Adipocyte (in vitro differentiated cells): ENCODE measurements at regions not wholly inside any gene's neighbourhood (a gene's known extent, or its start where the extent isn't known, plus 50 kb on each side); places are given as distances from the start of the nearest gene placed in this dataset.

Experiments
- DNase-seq: peaks from one replicate; pipeline ENCODE4 v3.0.0-alpha.2; 2015; ENCODE audit warnings: low read depth
- H3K27me3 ChIP-seq: replicated peaks from 2 replicates; pipeline ENCODE4 v1.7.0; 2013; ENCODE audit warnings: mild to moderate bottlenecking, low read length, moderate library complexity; ENCODE audit not compliant: control insufficient read depth, insufficient read depth
- H3K36me3 ChIP-seq: 2 replicates; pipeline ENCODE4 v1.7.0; 2013; ENCODE audit warnings: low read length, mild to moderate bottlenecking, moderate library complexity; ENCODE audit not compliant: control insufficient read depth, insufficient read depth, severe bottlenecking
- H3K4me1 ChIP-seq: 2 replicates; pipeline ENCODE4 v1.7.0; 2013; ENCODE audit warnings: mild to moderate bottlenecking, low read length, moderate library complexity; ENCODE audit not compliant: control insufficient read depth, insufficient read depth
- H3K4me3 ChIP-seq: 2 replicates; pipeline ENCODE4 v1.7.0; 2013; ENCODE audit warnings: mild to moderate bottlenecking, low read length, moderate library complexity
- H3K9ac ChIP-seq: 2 replicates; pipeline ENCODE4 v1.7.0; 2013; ENCODE audit warnings: mild to moderate bottlenecking, low read length, moderate library complexity
- H3K9me3 ChIP-seq: 2 replicates; pipeline ENCODE4 v1.7.0; 2013; ENCODE audit warnings: mild to moderate bottlenecking, low read length, moderate library complexity; ENCODE audit not compliant: control insufficient read depth

DNA sequence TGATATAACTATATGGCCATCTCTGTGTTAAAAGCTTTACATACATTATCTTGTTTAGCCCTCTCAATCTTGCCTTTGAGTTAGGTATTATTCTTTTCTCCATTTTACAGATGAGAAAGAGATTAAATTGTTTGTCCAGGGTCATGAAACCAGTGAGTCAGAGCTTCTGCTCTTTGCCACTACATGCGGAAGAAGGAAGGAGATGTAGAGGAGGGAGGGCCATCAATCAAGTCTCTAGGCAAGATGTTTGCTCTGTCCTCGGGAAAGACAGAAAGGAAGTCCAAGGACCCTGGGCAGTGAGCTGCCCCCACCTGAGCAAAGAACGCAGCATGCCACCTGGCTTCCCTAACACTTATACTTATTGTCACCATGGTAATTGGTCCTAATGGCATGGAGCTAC lies 133.7 kb upstream of the IL1RAPL2 start:
- H3K9ac ChIP-seq: no peak overlapping the region
- no peaks in the 10 kb centered on the region for H3K4me1 ChIP-seq
- no peak overlapping the region for H3K4me3 ChIP-seq
- no peak for DNase-seq
- H3K9me3 ChIP-seq: no peaks in the 10 kb centered on the region
- peaks cover 39% of the 10 kb centered on the region for H3K27me3 ChIP-seq
- H3K36me3 ChIP-seq: no peaks in the 10 kb centered on the region

DNA sequence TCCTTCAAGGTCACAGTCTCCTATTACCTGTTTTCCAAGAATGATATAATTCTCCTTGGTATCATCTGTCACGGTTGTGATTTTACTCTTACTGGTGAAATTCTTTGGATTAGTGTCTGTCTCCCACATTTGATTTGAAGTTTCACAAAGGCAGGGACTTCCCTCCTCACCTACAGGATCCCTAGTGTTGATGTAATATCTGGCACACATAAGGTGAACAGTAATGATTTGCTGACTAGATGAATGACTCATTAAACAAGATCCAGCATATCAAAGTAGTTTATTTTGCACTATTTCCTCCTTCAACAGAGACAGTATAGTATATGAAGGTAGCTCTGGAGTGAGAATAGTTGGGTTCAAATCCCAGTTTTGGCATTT lies 135.3 kb upstream of the IL1RAPL2 start:
- Histone ChIP-seq H3K4me1 (no peaks in the 10 kb centered on the region), H3K9me3 (no peaks in the 10 kb centered on the region), H3K9ac (no peak overlapping the region), H3K4me3 (no peak overlapping the region), H3K36me3 (no peaks in the 10 kb centered on the region), H3K27me3 (peaks cover 32% of the 10 kb centered on the region)
- DNase-seq: no peak

DNA sequence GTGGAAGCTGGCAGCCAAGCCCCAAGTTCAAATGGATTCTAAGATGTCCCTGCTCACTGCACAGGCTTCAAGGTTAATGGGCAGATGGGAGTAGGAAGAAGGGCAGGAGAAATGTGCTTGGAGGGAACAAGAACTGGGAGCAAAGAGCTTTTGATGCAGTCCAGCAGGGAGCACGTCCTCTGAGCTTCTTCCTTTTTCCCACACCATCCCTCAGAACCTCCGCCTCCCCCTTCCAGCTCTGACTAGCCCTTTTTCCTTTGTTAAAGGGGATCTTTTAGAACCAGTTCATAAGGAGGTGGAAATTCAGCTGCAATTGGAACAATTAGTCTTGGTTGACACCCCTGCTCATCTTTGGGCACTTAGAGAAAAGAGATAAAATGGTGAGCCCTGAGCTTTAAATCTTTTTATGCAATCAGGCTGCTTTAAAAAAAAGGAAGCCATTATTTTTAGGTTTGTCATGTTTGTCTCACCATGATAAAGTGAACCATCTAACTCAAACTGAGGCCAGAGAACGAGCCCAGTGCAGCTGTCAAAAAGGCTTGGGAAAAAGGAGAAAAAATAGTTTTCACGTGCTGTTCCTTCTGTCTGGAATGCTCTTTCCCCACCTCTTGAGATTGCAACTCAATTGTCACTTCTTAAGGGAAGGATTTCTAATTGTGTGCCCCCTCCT lies 135.8 kb upstream of the IL1RAPL2 start:
- Histone ChIP-seq H3K4me3 (no peak overlapping the region), H3K4me1 (no peaks in the 10 kb centered on the region), H3K27me3 (peaks cover 29% of the 10 kb centered on the region), H3K9me3 (no peaks in the 10 kb centered on the region), H3K36me3 (no peaks in the 10 kb centered on the region), H3K9ac (no peak overlapping the region)
- DNase-seq: no peak

- H3K4me3 ChIP-seq: no peak overlapping the region
- H3K4me1 ChIP-seq: no peaks in the 10 kb centered on the region
- DNase-seq: no peak
- no peaks in the 10 kb centered on the region for H3K36me3 ChIP-seq
- H3K9me3 ChIP-seq: no peaks in the 10 kb centered on the region
- H3K9ac ChIP-seq: no peak overlapping the region
- H3K27me3 ChIP-seq: peaks cover 24% of the 10 kb centered on the region
Observed at GRCh38 chrX:104428231-104428630, 137.8 kb upstream of the IL1RAPL2 start.

- no peak overlapping the region for H3K9ac ChIP-seq
- no peaks in the 10 kb centered on the region for H3K36me3 ChIP-seq
- H3K27me3 ChIP-seq: peaks cover 24% of the 10 kb centered on the region
- H3K4me1 ChIP-seq: no peaks in the 10 kb centered on the region
- no peak for DNase-seq
- H3K4me3 ChIP-seq: no peak overlapping the region
- no peaks in the 10 kb centered on the region for H3K9me3 ChIP-seq
Observed at GRCh38 chrX:104427693-104428092, 138.3 kb upstream of the IL1RAPL2 start.

- H3K27me3 ChIP-seq: peaks cover 18% of the 10 kb centered on the region
- no peaks in the 10 kb centered on the region for H3K36me3 ChIP-seq
- DNase-seq: no peak
- H3K4me3 ChIP-seq: no peak overlapping the region
- no peaks in the 10 kb centered on the region for H3K4me1 ChIP-seq
- H3K9me3 ChIP-seq: no peaks in the 10 kb centered on the region
- H3K9ac ChIP-seq: no peak overlapping the region
Observed at GRCh38 chrX:104427073-104427472, 138.9 kb upstream of the IL1RAPL2 start.

DNA sequence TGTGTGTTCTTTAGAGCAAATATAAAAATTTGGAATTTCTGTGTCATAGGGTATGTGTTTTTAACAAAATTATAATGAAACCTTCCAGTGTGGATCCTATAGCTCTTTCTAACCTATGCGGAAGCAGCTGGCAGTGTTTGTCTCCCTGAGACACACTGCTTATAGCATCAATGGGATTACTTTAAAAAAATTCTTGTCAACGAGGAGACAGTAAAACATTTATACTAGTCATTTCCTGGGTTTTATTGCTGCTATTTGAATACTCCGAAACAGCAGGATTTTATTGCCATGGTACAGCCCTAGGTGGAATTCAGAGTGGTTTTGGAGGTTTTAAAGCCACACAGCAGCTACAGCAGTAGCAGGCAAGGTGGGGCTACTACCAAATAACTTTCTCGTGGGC lies 145.1 kb upstream of the IL1RAPL2 start:
- Histone ChIP-seq H3K9me3 (peaks cover 29% of the 10 kb centered on the region), H3K4me3 (no peak overlapping the region), H3K9ac (no peak overlapping the region), H3K36me3 (no peaks in the 10 kb centered on the region), H3K4me1 (no peaks in the 10 kb centered on the region), H3K27me3 (peaks cover 15% of the 10 kb centered on the region)
- no peak for DNase-seq

GRCh38 chrX:104419926-104420325 lies 146.1 kb upstream of the IL1RAPL2 start:
- Histone ChIP-seq H3K4me3 (no peak overlapping the region), H3K9ac (no peak overlapping the region), H3K9me3 (peaks cover 29% of the 10 kb centered on the region), H3K27me3 (peaks cover 12% of the 10 kb centered on the region), H3K4me1 (no peaks in the 10 kb centered on the region), H3K36me3 (no peaks in the 10 kb centered on the region)
- DNase-seq: no peak

GRCh38 chrX:104419211-104419610 lies 146.8 kb upstream of the IL1RAPL2 start:
- Histone ChIP-seq H3K4me3 (no peak overlapping the region), H3K9ac (no peak overlapping the region), H3K36me3 (no peaks in the 10 kb centered on the region), H3K4me1 (no peaks in the 10 kb centered on the region), H3K9me3 (peaks cover 29% of the 10 kb centered on the region), H3K27me3 (peaks cover 5% of the 10 kb centered on the region)
- no peak for DNase-seq

DNA sequence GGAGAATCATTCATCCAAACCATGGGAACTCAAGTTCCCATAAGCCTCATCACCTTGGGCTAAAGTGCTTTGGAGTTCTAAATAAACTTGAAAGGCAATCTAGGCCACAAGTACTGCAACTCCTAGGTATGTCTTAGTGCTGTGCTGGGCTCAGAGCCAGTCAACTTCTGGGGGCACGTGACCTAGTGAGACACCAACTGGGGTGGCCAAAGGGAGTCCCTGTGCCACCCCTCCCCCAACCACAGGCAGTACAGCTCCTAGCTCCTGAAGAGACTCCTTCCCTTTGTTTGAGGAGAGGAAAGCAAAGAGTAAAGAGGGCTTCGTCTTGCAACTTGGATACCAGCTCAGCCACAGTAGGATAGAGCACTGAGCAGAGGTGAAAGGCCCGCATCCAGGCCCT lies 154.2 kb upstream of the IL1RAPL2 start:
- Histone ChIP-seq H3K4me3 (no peak overlapping the region), H3K36me3 (no peaks in the 10 kb centered on the region), H3K4me1 (no peaks in the 10 kb centered on the region), H3K9ac (no peak overlapping the region), H3K9me3 (peaks cover 10% of the 10 kb centered on the region), H3K27me3 (no peaks in the 10 kb centered on the region)
- no peak for DNase-seq

DNA sequence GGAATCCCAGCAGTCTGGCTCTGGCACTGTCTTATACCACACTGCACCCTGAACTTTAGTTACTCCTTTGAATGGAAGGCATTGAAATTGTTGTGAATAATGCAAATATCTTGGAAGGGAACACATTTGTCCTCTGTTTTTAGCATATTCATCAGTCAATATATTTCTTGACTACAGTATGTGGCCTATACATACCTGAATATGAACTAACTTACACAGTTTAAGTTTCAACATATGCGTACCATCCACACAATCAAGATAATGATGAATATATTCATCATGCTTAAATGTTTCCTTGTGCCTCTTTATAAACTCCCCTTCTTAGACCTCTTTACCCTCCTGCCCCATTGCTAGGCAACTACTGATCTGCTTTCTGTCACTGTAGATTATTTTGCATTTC lies 145.7 kb upstream of the ESX1 start:
- Histone ChIP-seq H3K9ac (no peak overlapping the region), H3K36me3 (no peaks in the 10 kb centered on the region), H3K4me3 (no peak overlapping the region), H3K4me1 (no peaks in the 10 kb centered on the region), H3K27me3 (peaks cover 29% of the 10 kb centered on the region), H3K9me3 (peaks cover 8% of the 10 kb centered on the region)
- DNase-seq: no peak

GRCh38 chrX:104392350-104392749 lies 137.6 kb upstream of the ESX1 start:
- Histone ChIP-seq H3K36me3 (no peaks in the 10 kb centered on the region), H3K9ac (no peak overlapping the region), H3K4me3 (no peak overlapping the region), H3K4me1 (no peaks in the 10 kb centered on the region), H3K9me3 (no peaks in the 10 kb centered on the region), H3K27me3 (peaks cover 52% of the 10 kb centered on the region)
- DNase-seq: no peak
